ENCODE measurements at regions not wholly inside any gene's neighbourhood (a gene's known extent, or its start where the extent isn't known, plus 50 kb on each side); places are given as distances from the start of the nearest gene placed in this dataset.
"Not testable (repeated sequence)": the region's sequence is repeated elsewhere in the genome, so short reads cannot be mapped to it uniquely, and the experiment has no call there.

DNA sequence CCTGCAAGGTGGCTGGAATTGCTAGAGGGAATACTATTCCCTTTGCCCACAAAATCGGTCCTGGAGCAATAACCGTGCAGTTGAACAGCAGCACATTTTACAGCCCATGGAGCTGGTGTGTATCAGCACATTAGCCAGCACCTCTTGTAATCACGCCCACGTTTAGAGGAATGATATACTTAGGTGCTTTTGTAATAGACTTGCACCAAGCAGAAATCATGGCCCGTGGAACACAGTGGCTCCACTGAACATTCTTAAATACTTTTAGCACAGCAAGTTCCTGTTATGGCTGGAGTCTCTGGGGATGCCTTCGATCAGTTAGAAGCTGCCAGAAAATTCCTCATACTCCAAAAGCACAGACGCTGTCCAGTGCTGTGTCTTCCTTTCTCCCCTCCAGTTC, 218.1 kb upstream of the FAM78B start:
- no peak for DNase-seq (ENCODE audit: low spot score)
- ATAC-seq: no peak

DNA sequence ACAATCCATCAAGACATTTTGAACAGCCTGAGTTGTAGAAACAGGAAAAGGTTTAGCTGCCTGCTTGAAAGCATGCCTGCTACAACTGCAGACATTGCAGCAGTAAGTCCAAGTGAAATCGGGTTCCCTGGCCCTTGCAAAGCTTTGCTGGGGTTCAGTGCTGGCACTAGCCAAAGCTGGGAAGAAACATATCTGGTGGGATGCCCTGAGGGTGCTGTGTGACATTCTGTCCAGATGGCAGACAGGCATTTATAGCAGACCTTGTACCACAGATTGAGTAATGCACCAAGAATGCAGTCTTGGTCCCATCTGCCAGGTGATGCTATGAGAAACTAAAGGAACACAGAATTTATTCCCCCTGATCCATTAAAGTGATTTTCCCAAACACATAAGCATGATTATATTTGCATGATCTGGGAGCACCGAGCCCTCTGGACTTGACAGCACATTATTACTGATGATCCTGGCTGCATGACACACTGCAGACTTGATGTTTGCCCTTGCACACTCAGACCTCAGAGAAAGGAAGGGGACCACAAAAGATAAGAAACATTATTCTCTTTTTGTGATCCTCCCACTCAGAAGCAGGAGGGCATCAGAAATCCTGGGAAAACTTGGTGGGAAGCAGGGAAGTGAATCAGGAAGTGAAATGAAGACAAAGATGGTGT, 223.7 kb upstream of the FAM78B start:
- ATAC-seq: no peak
- no peak for DNase-seq (ENCODE audit: low spot score)

DNA sequence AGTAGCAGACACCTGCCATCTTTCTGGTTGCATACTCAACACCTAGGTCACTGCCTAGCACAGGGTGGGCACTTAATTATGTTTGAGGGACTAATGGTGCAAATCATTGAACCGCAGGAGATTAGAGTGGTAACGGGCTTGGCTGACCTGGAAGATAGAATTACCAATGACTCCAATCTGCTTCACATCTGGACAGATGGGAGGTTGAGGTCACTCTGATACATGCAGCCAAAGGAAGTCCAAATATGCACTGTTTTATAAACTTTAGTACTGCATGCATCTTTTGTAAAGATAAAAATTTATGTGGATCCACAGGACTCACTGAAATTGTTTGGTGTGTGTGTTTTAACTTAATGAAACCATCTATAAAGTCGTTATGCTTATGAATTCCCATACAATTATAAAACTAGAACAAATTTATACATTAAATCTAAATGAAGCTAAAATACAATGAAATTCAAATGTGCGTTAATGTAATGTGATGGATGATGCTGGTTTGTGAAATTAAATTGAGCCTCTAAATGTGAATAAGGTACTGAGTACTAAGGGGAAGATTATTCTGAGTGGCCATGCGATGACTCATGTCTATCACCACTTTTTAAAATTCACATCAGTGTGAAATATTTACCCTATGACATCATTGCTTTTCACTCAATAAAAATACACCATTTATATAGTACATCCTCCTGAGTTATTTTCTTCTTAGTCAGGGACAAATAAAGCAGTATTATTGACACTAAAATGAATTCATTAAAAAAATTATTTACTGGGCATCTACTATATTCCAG, 224.7 kb upstream of the FAM78B start:
- no peak for DNase-seq (ENCODE audit: low spot score)
- ATAC-seq: no peak

DNA sequence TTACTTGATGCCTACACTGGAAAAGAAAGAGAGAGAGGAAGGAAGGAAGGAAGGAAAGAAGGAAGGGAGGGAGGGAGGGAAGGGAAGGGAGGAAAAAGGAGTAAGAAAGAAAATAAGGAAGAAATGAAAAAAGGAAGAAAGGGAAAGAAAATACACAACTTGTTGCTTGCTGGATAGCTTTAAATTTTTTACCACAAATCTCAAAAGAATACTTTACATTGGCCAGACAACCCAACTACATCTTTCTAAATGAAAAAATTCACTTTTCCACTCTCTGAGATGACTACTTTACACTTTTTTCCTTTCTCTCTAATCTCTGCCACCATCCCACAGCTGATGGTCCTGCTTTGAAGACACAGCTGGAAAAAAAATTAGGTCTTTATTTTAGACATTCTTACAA, 228.9 kb upstream of the FAM78B start:
- DNase-seq (ENCODE audit: low spot score) (no peak), ATAC-seq (no peak)

DNA sequence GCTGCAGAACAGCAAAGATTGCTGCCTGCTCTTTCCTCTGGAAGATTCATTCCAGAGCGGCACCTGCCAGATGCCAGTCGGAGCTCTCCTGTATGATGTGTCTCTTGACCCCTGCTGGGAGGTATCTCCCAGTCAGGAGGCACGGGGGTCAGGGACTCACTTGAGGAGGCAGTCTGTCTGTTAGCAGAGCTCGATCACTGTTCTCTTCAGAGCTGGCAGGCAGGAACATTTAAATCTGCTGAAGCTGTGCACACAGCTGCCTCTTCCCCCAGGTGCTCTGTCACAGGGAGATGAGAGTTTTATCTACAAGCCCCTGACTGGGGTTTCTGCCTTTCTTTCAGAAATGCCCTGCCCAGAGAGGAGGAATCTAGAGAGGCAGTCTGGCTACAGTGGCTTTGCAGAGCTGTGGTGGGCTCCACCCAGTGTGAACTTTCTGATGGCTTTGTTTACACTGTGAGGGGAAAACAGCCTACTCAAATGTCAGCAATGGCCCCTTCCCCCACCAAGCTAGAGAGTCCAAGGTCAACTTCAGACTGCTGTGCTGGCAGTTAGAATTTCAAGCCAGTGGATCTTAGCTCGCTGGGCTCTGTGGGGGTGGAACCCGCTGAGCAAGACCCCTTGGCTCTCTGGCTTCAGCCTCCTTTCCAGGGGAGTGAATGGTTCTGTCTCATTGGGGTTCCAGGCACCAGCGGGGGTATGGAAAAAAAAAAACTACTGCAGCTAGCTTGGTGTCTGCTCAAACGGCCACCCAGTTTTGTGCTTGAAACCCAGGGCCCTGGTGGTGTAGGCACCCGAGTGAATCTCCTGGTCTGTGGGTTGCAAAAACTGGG, 242.7 kb upstream of the FAM78B start:
- not testable (repeated sequence) for DNase-seq (ENCODE audit: low spot score); ATAC-seq

DNA sequence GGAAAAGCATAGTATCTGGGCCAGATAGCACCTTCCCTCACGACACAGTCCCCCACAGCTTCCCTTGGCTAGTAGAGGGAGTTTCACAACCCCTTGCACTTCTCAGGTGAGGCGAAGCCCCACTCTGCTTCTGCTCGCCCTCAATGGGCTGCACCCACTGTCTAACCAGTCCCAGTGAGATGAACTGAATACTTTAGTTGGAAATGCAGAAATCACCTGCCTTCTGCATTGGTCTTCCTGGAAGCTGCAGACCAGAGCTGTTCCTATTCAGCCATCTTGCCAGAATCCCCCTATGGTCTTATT, 243.2 kb upstream of the FAM78B start:
- DNase-seq (ENCODE audit: low spot score) (no peak), ATAC-seq (no peak)

DNA sequence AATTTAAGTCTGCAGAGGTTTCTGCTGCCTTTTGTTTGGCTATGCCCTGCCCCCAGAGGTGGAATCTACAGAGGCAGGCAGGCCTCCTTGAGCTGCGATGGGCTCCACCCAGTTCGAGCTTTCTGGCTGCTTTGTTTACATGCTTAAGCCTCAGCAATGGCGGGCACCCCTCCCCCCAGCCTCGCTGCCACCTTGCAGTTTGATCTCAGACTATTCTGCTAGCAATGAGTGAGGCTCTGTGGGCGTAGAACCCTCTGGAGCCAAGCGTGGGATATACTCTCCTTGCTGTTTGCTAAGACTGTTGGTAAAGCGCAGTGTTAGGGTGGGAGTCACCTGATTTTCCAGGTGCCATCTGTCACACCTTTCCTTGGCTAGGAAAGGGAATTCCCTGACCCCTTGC, 250.0 kb upstream of the FAM78B start:
- not testable (repeated sequence) for ATAC-seq; DNase-seq (ENCODE audit: low spot score)

DNA sequence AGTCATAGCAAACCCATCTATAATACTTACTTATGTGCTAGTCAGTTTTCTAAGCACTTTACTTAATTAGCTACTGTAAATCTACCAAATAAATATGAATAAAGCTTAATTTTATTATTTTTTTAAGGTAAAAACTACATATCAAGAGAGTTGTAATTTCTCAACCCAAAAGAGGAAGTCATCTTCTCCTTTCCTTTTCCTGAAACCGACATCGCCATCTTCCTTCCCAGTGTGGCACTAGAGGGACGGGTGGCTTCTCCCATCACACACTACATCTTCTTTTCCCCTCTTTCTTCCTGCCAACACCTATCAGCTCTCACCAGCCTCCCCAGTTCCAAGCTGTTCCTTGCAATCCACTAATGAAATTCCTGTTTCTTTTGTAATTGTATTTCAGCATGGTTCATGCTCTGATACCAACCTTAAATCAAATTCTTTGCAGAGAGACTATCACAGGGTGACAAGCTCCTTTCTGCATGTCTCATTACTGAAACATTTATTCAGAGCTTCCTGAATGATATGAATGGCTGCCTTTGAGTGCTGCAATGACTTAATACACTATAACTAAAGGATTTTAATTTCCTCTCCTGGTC, 251.6 kb upstream of the FAM78B start:
- DNase-seq (ENCODE audit: low spot score) (no peak), ATAC-seq (no peak)

DNA sequence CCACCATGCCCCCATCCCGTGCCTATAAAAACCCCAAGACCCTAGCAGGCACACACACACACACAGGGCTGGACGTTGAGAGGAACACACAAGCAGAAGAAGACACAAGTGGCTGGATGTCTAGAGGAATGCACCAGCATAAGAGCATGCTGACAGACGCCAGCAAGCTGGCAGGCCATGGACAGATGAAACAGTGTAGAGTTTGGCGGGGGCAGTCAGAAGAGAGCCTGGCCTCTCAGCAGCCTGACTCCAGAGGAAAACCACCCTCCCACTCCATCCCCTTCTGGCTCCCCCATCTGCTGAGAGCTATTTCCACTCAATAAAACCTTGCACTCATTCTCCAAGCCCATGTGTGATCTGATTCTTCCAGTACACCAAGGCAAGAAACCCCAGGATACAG, 255.8 kb upstream of the FAM78B start:
- not testable (repeated sequence) for DNase-seq (ENCODE audit: low spot score); ATAC-seq

DNA sequence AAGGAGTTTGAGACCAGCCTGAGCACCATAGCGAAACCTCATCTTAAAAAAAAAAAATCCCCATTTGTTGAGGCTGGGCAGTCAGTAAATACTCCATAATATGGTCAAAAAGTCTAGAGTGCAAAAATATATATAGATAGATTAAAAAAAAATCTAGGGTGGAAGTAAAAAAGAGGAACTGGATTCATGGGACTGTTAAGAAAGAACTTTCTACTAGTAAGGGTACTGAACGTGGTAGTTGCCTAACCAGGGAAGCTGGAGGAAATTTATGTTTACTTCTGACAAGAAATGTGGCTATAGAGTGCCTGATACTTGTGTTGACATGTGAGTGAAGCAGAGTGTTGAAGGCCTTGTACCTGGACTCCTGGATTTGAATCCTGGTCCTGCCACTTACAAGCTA, 265.9 kb upstream of the FAM78B start:
- ATAC-seq: no peak
- no peak for DNase-seq (ENCODE audit: low spot score)

DNA sequence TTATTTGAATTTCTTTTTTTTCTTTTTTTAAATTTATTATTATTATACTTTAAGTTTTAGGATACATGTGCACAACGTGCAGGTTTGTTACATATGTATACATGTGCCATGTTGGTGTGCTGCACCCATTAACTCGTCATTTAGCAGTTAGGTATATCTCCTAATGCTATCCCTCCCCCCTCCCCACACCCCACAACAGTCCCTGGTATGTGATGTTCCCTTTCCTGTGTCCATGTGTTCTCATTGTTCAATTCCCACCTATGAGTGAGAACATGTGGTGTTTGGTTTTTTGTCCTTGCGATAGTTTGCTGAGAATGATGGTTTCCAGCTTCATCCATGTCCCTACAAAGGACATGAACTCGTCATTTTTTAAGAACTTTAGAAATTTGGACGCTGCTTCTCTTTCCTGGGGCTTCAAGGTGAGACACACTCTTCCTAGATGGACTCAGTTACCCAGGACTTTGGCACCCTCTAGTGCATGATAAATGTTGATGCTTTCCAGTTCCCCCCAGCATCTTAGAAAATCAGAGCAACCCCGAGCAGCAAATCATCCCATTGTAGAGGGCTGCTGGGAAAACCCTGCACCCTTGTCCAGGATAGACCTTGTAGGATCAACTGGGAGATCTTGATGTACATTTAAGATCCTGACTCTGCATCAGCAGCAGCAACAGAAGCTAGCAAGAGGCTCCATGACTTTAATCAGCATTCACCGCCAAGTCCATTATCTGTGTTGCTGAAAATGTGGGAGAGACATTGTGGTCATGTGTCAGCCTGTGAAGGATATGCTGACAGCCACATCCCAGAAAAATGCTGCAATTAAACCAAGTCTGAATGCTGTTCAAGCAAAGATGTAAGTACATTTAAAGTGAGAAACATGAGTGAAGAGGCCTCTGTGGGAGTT, 266.9 kb upstream of the FAM78B start:
- ATAC-seq: peak; percentile 86
- DNase-seq (ENCODE audit: low spot score): not testable (repeated sequence)

DNA sequence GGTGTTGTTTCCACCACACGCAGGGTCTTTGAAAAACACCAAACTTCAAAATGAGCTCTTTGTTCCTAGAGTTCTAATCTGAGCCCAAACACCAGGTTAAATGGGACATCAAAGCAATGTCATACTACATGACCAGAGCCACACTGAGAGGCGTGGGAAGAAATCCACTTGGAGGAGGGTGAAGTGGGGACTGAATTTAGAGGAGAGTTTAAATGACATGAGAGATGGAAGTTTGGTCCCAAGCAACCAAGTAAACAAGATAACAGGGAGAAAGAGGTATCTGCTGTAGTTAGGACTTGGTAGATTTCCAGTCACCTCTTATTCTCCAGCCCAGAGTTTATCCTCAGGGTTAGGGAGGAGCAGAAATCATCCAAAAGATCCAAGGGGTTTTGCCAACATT, 290.9 kb upstream of the FAM78B start:
- ATAC-seq (no peak), DNase-seq (ENCODE audit: low spot score) (no peak)

DNA sequence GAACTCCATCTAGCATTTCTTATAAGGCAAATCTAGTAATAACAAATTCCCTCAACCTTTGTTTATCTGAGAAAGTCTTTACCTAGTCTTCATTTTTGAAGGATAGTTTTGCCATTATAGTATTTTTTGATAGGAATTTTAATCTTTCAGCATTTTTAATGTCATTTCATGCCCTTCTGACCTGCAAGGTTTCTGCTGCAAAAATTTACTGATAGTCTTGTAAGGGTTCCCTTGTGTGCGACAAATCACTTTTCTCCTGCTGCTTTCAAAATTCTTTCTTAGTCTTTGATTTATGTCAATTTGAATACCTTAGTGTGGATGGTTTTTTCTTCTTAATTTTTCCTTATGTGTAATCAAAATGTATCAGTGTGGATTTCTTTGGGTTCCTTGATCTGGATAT, 297.5 kb upstream of the FAM78B start:
- ATAC-seq: no peak

DNA sequence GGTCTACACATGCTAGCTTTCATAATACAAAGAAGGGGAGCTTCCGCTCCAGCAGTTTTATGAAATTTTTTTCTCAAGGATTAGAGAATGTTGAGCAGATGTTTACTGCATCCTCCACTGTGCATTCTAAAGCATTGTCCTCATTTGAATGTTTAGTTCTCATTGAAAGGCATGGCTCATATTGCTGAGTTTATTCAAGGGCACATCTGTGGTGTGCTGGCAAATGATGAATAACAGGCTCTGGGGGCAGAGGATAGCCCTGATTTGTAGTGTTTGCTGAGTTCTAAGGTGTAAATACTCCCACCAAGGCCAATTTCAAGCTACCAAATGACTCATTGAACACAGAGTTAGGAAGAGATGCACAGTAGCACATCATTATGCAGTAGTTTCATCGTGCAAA, 303.2 kb upstream of the FAM78B start:
- no peak for ATAC-seq
- no peak for DNase-seq (ENCODE audit: low spot score)

More for the DNA sequence above, 297.5 kb upstream of the FAM78B start:
- DNase-seq (ENCODE audit: low spot score): no peak

DNA sequence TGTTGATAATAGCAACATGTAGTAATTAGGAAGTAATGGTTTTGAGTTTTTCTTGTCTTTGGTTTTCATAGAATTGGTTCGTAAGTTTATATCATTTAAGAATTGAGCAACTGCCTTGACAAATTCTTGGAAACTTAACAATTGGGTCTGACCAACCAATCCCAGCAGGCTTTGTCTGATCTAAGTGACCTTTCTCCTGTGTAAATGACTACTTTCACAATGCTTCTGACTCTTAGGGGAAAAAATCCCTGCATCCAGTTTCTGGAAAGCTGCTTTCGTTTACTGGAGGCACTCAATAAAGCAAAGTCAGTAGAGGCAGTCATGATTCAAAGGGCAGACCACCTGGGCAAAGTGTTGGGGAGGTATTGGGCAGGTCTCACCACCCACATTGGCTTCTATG, 303.6 kb upstream of the FAM78B start:
- DNase-seq (ENCODE audit: low spot score) (no peak), ATAC-seq (peak; percentile 61)

DNA sequence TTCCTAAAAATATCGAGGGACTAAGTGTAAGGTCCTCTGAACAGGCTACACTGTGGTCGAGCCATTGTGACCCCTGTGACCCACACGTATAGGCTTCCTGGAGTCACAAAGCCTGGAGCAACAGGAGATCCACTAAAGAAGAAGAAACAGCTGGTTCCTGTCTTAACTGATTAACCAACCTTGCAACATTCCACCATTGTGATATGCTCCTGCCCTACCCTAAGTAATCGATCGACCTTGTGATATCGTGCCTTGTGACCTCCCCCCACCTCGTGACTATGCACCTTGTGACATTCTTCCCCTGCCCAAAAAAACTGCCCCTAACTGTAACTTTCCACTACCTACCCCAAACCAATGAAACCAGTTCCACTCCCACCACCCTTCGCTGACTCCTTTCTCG, 304.6 kb upstream of the FAM78B start:
- DNase-seq (ENCODE audit: low spot score) (no peak), ATAC-seq (no peak)

DNA sequence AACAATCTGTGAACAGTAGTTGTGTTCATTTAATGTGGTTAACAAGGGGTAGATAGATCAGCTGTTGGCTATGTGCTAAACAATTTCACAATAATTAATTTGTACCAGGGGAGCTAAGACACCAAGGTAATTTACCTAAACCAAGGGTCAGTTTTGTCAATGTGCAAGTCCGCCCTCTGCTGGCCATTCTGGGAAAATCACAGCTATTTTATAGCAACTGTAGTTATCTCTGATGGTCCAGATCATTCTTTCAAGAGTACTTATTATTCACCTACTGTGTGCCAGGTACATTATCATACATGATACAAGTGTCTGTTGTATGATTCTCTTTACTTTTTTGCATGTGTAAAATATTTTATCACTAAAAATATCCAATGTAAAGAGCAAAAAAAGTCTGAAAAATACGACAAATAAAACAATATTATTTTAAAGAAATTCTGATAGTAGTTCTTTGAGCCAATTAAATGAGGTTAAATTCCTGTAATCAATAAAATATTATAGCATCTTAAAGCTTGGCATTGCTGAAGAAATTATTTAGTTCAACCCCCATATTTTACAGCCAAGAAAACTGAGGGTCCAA, 312.3 kb upstream of the FAM78B start:
- ATAC-seq (peak; percentile 88), DNase-seq (ENCODE audit: low spot score) (peak; percentile 53)

DNA sequence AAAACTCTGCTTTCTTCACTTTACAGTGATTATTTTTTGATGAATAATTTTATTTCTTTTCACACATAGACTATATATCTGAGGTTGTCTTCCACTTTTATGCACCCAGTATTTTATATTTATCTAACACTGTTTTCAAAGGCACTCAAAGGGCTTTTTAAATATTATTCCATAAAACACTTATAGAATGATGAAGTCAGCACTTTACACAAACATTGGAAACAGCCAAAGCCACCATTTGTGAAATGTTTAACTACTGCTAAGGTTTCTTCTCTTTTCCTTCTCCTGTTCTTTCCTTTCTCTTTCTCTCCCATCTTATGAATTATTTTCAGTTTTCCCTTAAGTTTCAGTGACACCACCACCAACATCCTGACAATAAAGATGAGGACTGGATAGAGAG, 317.7 kb upstream of the FAM78B start:
- ATAC-seq (no peak), DNase-seq (ENCODE audit: low spot score) (no peak)

DNA sequence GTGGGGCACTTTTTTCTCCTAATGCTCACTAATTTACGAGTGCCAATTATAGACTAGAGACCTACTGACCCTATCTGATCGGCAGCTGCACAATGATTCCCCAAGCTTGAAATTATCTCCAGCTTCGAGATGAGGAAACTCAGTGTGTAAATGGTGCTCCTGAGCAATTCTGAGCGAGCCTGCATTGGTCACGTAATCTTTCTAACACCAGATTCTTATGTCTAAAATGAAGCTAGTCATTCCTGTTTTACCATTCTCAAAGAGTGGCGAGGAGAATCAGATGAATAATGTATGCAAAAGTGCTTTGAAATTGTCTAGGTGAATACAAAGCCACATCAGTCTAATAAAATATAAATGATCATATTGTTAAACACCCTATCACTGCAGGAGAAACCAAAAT, 318.1 kb upstream of the FAM78B start:
- ATAC-seq: no peak

DNA sequence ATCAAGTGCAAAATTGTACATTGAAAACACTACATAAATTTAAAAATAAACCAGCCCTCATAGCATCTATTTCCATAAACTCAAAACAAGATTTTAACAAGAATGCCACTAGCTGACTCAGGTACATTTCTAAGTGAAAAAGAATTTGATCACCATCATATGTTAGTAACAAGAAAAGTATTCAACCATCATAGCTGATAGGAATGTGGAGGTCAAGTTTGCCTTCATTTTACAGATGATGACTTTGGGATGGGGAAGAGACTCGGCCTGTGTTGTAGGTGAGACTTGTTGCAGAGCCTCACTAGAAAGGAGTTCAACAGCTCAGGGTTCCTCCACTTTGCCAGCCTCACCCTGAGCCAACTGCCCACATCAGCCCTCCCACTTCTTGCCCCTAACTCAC, 318.8 kb upstream of the FAM78B start:
- no peak for DNase-seq (ENCODE audit: low spot score)

More for the DNA sequence above, 318.1 kb upstream of the FAM78B start:
- DNase-seq (ENCODE audit: low spot score): no peak

More for the DNA sequence above, 318.8 kb upstream of the FAM78B start:
- ATAC-seq: no peak

Data from left lobe of liver (tissue), 2 donors.